ENCODE measurements at regions not wholly inside any gene's neighbourhood (a gene's known extent, or its start where the extent isn't known, plus 50 kb on each side); places are given as distances from the start of the nearest gene placed in this dataset.

DNA sequence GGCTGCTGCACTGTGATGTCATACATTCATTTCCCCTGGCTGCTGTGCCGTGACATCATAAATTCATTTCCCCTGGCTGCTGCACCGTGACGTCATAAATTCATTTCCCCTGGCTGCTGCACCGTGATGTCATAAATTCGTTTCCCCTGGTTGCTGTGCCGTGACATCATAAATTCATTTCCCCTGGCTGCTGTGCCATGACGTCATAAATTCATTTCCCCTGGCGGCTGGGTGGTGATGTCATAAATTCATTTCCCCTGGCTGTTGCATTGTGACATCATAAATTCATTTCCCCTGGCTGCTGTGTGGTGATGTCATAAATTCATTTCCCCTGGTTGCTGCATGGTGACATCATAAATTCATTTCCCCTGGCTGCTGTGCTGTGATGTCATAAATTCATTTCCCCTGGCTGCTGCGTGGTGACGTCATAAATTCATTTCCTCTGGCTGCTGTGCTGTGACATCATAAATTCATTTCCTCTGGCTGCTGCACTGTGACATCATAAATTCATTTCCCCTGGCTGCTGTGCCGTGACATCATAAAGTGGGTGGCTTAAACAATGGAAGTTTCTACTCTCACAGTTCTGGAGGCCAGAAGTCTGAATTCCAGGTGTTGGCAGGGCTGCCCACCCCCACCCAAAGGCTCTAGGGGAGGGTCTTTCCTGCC, 301.1 kb downstream of the SHANK2 start:
- no peak for DNase-seq (ENCODE audit: low spot score)
- Mint-ChIP-seq H3K27me3 (ENCODE audit: insufficient read depth, low read depth) (peaks cover 10% of the 10 kb centered on the region), H3K4me3 (no peak overlapping the region)

DNA sequence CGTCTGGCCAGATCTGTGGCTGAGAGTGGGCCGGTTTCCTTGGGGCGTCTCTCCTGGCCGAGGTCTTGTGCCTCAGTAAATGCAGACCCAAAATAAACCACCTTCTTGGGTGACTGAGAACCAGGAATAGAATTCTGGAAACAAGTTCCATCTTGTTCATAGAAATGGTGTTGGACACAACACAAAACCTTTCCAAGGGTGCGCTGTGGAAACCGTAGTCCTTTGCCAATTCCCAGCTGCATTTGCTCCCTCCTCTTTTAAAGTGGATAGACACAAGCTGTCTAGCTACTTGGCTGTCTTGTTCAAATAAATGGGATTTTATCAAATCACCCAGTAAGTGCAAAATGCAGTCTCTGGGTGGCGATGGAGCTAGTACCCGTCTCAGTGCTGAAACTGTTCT, 300.2 kb downstream of the SHANK2 start:
- no peak for DNase-seq (ENCODE audit: low spot score)
- no peaks in the 10 kb centered on the region for H3K36me3 Mint-ChIP-seq
- H3K9me3 Mint-ChIP-seq = peaks cover 2% of the 10 kb centered on the region
- H3K27me3 Mint-ChIP-seq (ENCODE audit: insufficient read depth, low read depth) = peaks cover 10% of the 10 kb centered on the region
- no peak overlapping the region for H3K4me3 Mint-ChIP-seq
- Histone ChIP-seq H2AFZ (replicated peaks) (no peak overlapping the region), H3K4me1 (no peaks in the 10 kb centered on the region), H4K20me1 (ENCODE audit: low read depth) (no peaks in the 10 kb centered on the region), H3K27me3 (no peaks in the 10 kb centered on the region), H3K9me3 (ENCODE audit: low read depth) (no peaks in the 10 kb centered on the region), H3K36me3 (no peaks in the 10 kb centered on the region), H3K79me2 (ENCODE audit: low read depth) (no peaks in the 10 kb centered on the region), H3F3A (ENCODE audit: low read depth) (no peaks in the 10 kb centered on the region), H3K4me2 (no peak overlapping the region), H3K27ac (no peak overlapping the region), H3K9ac (no peak overlapping the region), H3K4me3 (no peak overlapping the region)
- no peak overlapping the region for H3K27ac Mint-ChIP-seq
- TF ChIP-seq, protein P1, sequence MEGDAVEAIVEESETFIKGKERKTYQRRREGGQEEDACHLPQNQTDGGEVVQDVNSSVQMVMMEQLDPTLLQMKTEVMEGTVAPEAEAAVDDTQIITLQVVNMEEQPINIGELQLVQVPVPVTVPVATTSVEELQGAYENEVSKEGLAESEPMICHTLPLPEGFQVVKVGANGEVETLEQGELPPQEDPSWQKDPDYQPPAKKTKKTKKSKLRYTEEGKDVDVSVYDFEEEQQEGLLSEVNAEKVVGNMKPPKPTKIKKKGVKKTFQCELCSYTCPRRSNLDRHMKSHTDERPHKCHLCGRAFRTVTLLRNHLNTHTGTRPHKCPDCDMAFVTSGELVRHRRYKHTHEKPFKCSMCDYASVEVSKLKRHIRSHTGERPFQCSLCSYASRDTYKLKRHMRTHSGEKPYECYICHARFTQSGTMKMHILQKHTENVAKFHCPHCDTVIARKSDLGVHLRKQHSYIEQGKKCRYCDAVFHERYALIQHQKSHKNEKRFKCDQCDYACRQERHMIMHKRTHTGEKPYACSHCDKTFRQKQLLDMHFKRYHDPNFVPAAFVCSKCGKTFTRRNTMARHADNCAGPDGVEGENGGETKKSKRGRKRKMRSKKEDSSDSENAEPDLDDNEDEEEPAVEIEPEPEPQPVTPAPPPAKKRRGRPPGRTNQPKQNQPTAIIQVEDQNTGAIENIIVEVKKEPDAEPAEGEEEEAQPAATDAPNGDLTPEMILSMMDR (IDR thresholded peaks at IDR 0.05) = no peak
- TF ChIP-seq EZH2phosphoT487 (IDR thresholded peaks at IDR 0.05) (no peak), EZH2 (IDR thresholded peaks at IDR 0.05) (no peak)
- H3K4me1 Mint-ChIP-seq = no peaks in the 10 kb centered on the region

More for the DNA sequence above, 301.1 kb downstream of the SHANK2 start:
- Histone ChIP-seq H3K9me3 (ENCODE audit: low read depth) (no peaks in the 10 kb centered on the region), H2AFZ (replicated peaks) (no peak overlapping the region), H3F3A (ENCODE audit: low read depth) (no peaks in the 10 kb centered on the region), H3K4me3 (no peak overlapping the region), H3K27ac (no peak overlapping the region), H3K4me2 (no peak overlapping the region), H4K20me1 (ENCODE audit: low read depth) (no peaks in the 10 kb centered on the region), H3K36me3 (no peaks in the 10 kb centered on the region), H3K27me3 (no peaks in the 10 kb centered on the region), H3K9ac (no peak overlapping the region), H3K79me2 (ENCODE audit: low read depth) (no peaks in the 10 kb centered on the region), H3K4me1 (no peaks in the 10 kb centered on the region)
- H3K4me1 Mint-ChIP-seq = no peaks in the 10 kb centered on the region
- H3K36me3 Mint-ChIP-seq = no peaks in the 10 kb centered on the region
- H3K9me3 Mint-ChIP-seq = peaks cover 5% of the 10 kb centered on the region
- no peak overlapping the region for H3K27ac Mint-ChIP-seq
- TF ChIP-seq EZH2 (IDR thresholded peaks at IDR 0.05) (no peak), EZH2phosphoT487 (IDR thresholded peaks at IDR 0.05) (no peak)
- TF ChIP-seq, protein P1 (IDR thresholded peaks at IDR 0.05) = no peak

DNA sequence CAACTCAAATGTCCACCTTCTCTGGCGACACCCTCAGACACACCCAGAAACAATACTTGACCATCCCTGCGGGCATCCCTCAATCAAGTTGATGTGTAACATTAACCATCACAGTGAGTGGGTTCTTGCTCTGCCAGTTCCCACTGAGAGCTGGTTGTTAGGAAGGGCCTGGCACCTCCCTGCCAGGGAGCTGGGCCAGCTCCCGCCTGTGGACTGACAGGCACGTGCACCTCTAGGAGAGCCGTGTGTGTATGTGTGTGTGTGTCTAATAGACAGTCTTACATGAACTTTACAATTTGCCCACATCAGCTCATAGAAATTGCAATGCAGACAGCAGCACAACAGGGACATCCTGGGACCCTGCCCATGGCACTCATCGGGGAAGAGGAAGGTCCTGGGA, 298.7 kb downstream of the SHANK2 start:
- Histone ChIP-seq H3K4me3 (no peak overlapping the region), H3F3A (ENCODE audit: low read depth) (no peaks in the 10 kb centered on the region), H4K20me1 (ENCODE audit: low read depth) (no peaks in the 10 kb centered on the region), H3K4me2 (no peak overlapping the region), H2AFZ (replicated peaks) (no peak overlapping the region), H3K9me3 (ENCODE audit: low read depth) (no peaks in the 10 kb centered on the region), H3K36me3 (no peaks in the 10 kb centered on the region), H3K79me2 (ENCODE audit: low read depth) (no peaks in the 10 kb centered on the region), H3K4me1 (no peaks in the 10 kb centered on the region), H3K27me3 (no peaks in the 10 kb centered on the region), H3K9ac (no peak overlapping the region), H3K27ac (no peak overlapping the region)
- H3K4me1 Mint-ChIP-seq = no peaks in the 10 kb centered on the region
- H3K27me3 Mint-ChIP-seq (ENCODE audit: insufficient read depth, low read depth) = peaks cover 10% of the 10 kb centered on the region
- no peak overlapping the region for H3K4me3 Mint-ChIP-seq
- TF ChIP-seq EZH2phosphoT487 (IDR thresholded peaks at IDR 0.05) = no peak
- TF ChIP-seq, protein P1 (IDR thresholded peaks at IDR 0.05) = no peak
- TF ChIP-seq EZH2 (IDR thresholded peaks at IDR 0.05) = no peak
- H3K27ac Mint-ChIP-seq = no peak overlapping the region
- H3K9me3 Mint-ChIP-seq = peaks cover 2% of the 10 kb centered on the region
- DNase-seq (ENCODE audit: low spot score) = no peak
- no peaks in the 10 kb centered on the region for H3K36me3 Mint-ChIP-seq

All from neural progenitor cell (in vitro differentiated cells).